DMS 273 treated with DMSO at 0.1 percent for 48 hours (cell line): ENCODE measurements at regions not wholly inside any gene's neighbourhood (a gene's known extent, or its start where the extent isn't known, plus 50 kb on each side); places are given as distances from the start of the nearest gene placed in this dataset.
"Not testable (repeated sequence)": the region's sequence is repeated elsewhere in the genome, so short reads cannot be mapped to it uniquely, and the experiment has no call there.

Experiments
- DNase-seq: peaks from one replicate; lab custom pipeline; 2025; lab: John Stamatoyannopoulos, UW

- DNase-seq = no peak
Measured at GRCh38 chr11:96447208-96448110, 57.6 kb downstream of the JRKL start.

GRCh38 chr11:96448225-96448624 lies 58.4 kb downstream of the JRKL start:
- no peak for DNase-seq

GRCh38 chr11:96456111-96456510 lies 66.3 kb downstream of the JRKL start:
- no peak for DNase-seq

GRCh38 chr11:96459751-96460150 lies 69.9 kb downstream of the JRKL start:
- DNase-seq = no peak

- DNase-seq = no peak
Measured at GRCh38 chr11:96461871-96462270, 72.1 kb downstream of the JRKL start.

GRCh38 chr11:96464700-96465307 lies 75.0 kb downstream of the JRKL start:
- peak; percentile 74 for DNase-seq

GRCh38 chr11:96465512-96465911 lies 75.7 kb downstream of the JRKL start:
- DNase-seq = no peak

GRCh38 chr11:96466607-96467006 lies 76.8 kb downstream of the JRKL start:
- DNase-seq = no peak

- no peak for DNase-seq
Measured at GRCh38 chr11:96469776-96470175, 80.0 kb downstream of the JRKL start.

GRCh38 chr11:96470521-96470920 lies 80.7 kb downstream of the JRKL start:
- DNase-seq = no peak

GRCh38 chr11:96472085-96472484 lies 82.3 kb downstream of the JRKL start:
- DNase-seq = no peak

- DNase-seq = no peak
Measured at GRCh38 chr11:96474263-96474662, 84.5 kb downstream of the JRKL start.

GRCh38 chr11:96481204-96481603 lies 91.4 kb downstream of the JRKL start:
- no peak for DNase-seq

- DNase-seq = no peak
Measured at GRCh38 chr11:96481771-96482170, 92.0 kb downstream of the JRKL start.

- DNase-seq = no peak
Measured at GRCh38 chr11:96482193-96482592, 92.4 kb downstream of the JRKL start.

- DNase-seq = no peak
Measured at GRCh38 chr11:96483374-96483955, 93.7 kb downstream of the JRKL start.

- DNase-seq = no peak
Measured at GRCh38 chr11:96484361-96484760, 94.5 kb downstream of the JRKL start.

- DNase-seq = no peak
Measured at GRCh38 chr11:96486890-96487611, 97.2 kb downstream of the JRKL start.

- DNase-seq = not testable (repeated sequence)
Measured at GRCh38 chr11:96488911-96489310, 99.1 kb downstream of the JRKL start.

- DNase-seq = no peak
Measured at GRCh38 chr11:96500440-96500839, 110.6 kb downstream of the JRKL start.

- DNase-seq = no peak
Measured at GRCh38 chr11:96506041-96506440, 116.2 kb downstream of the JRKL start.

GRCh38 chr11:96506953-96507354 lies 117.1 kb downstream of the JRKL start:
- DNase-seq = no peak
